DMS 273 (cell line): ENCODE measurements at regions not wholly inside any gene's neighbourhood (a gene's known extent, or its start where the extent isn't known, plus 50 kb on each side); places are given as distances from the start of the nearest gene placed in this dataset.
"Not testable (repeated sequence)": the region's sequence is repeated elsewhere in the genome, so short reads cannot be mapped to it uniquely, and the experiment has no call there.

Source experiments
- DNase-seq: peaks from one replicate; lab custom pipeline; 2025; ENCODE audit not compliant: unreplicated experiment; lab: John Stamatoyannopoulos, UW

DNA sequence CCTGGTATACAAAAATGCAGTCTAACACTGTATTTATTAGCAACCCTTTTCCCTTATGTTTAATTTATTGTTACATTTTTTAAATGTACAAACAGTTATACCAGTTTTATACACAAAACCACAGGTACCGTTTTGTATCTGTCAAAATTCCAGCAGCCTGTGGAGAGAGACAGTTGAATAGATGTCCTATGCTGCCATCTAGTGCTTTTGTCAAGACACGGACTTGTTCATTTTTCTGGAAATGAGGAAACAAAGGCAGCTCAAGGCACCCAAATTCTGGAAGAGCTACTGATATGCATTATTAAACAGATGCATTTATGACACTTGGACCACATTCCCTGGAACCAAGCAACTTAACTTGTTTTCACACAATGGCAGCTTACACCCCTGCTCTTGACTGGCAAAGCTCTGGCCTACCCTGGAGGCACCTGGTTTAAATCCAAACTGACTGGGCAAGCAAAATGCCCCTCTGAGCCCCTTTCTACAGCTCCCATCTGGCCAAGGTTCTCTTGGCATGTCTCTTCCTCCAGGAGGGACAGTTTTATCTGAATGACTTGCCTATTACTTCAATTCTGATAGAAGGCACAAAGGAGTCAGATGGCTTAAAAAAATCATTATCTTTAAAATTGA lies 286.9 kb upstream of the PRKD1 start:
- DNase-seq, result peak; percentile 78

DNA sequence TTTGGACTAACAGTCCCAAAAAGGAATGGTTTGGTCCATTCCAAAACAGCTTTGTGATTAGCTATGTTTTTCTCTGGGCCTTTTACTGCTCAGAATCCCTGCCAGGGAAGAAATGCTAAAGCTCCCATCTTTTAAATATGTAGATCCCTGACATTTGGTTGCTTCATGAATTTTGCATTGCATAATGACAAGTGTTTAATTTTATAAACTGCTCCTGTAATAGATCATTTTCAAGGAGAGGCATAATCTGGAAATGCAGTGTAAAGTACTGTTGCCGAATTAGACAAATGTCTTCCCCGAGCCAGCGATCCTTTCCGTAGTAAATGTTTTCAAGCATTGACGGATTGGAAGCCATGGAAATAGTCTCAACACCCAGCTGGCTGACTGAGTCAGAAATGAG lies 291.3 kb upstream of the PRKD1 start:
- DNase-seq, result no peak

DNA sequence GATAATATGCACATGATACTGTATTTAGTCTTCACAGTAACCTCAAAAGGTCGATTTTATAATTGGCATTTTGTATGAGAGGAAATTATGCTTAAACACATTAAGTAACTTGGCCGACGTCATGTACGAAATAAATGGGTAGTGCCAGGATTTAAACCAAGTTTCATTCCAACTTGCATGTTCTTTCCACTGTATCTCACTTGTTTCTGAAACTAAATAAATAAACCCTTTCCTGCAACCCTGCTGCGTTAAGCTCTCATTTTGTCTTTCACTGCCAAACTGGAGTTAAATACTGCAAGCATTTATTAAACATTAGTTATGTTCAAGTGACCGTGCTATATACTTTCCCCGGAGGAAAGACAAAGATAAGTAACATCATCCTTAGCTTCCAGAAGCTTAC lies 293.9 kb upstream of the PRKD1 start:
- no peak for DNase-seq

- peak; percentile 60 for DNase-seq
Measured at GRCh38 chr14:30223385-30223785, 295.7 kb upstream of the PRKD1 start.

DNA sequence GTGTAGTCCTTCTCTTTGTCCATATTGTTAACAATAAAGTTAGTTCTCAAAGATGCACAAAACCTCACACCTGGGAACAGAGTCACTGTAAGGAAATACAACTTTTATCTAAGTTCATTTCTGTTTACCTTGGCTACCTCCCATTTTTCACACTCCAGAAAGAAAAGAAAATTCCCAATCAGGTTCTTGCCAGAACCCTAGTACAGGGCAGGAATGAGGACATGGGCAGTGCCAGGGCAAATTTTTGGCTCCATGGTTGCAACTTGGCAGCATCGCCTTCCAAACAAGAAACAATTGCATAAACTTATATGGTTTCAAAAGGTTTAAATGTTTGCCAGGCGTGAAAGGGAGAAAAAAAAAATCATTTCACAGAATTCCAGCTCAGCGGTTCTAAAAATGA lies 296.3 kb upstream of the PRKD1 start:
- no peak for DNase-seq

- DNase-seq, result no peak
Measured at GRCh38 chr14:30225176-30225575, 297.5 kb upstream of the PRKD1 start.

GRCh38 chr14:30227436-30227835 lies 299.8 kb upstream of the PRKD1 start:
- no peak for DNase-seq

DNA sequence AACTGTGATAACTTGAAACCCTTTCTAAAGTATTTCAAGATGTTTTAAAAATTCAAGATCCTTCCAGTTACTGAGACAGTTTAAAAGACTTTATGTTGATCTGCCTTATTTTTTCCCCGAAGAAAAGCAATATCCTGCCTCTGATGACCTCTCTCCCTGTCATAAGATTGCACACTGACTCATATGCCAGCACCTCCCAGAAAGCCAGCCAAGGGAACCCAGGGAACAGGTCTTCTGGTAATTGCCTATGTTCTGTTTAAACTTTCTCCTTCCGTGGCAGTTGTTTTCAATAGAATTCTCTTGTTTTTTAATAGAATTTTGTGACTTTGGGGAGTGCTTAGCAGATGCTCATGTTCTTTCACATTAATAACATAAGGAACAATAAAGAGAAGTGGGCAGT lies 300.2 kb upstream of the PRKD1 start:
- DNase-seq, result no peak

DNA sequence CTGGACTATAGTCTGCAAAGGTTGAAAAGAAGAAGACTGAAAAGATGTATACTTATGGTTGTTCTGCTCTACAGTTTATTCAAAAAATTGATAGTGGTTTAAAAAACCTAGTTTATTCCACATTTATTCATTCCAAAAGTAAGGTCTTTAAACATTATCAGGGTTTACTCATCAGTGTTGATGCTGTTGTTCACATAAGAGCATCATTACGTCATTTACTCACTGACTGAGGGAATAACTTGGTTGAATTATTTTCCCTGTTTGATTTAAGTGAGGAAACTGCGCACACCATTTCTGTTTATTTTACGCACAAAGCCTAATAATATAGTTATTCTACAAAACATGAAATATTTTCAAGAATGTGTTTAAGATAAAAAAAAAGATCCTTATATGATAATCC lies 303.1 kb upstream of the PRKD1 start:
- no peak for DNase-seq

- DNase-seq, result no peak
Measured at GRCh38 chr14:30234966-30235365, 307.3 kb upstream of the PRKD1 start.

DNA sequence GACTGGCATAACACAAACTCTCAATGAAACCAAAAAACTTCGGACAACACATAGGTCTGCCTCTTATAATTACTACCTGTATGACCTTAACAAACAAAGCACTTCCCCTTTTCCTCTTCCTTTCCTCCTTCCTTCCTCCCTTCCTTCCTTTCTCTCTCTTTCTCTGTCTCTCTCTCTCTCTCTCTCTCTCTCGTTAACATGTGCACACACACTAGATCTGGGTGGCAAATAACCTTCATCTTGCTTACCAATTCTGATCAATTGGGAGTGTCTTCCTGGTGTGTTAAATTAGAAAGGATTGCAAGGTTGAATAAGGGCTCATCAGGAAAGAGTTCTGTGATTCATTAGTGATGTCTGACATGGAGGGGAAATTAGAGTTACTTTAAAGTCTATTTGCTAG lies 307.8 kb upstream of the PRKD1 start:
- no peak for DNase-seq

DNA sequence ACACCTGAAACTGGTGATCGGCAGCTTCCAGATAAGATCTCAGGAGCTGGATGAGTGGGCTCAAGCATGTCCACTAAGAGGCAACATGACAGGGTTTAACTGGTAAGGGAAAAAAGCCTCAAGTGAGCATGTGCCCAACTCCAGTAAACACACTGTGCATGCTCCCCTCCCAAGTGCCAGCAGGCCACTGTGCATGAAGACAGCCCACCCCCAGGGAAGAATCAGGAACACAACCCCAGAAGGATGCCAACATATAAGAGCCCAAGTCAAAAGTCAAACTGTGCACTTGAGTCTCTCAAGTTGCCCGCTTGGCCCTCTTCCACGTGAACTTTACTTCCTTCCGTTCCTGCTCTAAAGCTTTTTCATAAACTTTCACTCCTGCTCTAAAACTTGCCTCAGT lies 311.3 kb upstream of the PRKD1 start:
- DNase-seq, result no peak

DNA sequence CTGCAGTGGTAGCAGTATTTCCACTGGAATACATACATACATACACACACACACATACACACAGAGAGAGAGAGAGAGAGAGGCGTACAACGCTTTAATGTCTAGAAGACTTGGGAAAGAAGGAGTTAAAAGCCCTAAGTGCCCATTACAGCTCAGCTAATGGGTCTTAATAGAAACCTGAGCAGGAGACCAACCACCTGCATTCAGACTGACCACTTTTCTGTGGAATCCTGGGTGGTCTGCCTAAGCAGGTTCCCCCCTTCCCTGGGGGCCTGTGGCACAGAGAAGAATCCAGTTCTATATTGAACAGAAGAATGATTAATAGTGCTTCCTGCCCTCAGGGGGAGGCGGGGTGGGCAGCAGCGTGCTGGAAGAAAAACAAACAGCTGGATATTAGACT lies 312.4 kb upstream of the PRKD1 start:
- DNase-seq, result no peak

- no peak for DNase-seq
Measured at GRCh38 chr14:30240685-30241084, 313.0 kb upstream of the PRKD1 start.

GRCh38 chr14:30242744-30243143 lies 315.1 kb upstream of the PRKD1 start:
- DNase-seq, result no peak

- no peak for DNase-seq
Measured at GRCh38 chr14:30243207-30243606, 315.6 kb upstream of the PRKD1 start.

DNA sequence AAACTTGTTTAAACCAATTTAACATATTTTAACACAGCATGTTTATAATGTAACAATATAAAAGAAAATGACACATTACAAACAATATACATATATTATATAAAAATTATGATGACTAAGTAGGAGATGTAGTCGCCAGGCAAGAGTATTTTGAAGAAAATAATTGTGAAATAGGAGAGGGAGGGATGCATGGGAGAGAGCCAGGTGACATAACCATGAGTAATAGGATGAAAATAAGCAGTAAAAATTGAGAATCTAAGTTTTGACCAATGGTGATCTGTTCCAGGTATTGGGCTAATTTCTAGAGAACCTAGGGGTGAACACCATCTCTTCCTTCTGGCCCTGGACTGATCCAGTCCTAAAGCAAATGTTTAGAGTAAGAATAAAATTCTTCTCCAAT lies 315.2 kb upstream of the G2E3 start:
- DNase-seq, result no peak

DNA sequence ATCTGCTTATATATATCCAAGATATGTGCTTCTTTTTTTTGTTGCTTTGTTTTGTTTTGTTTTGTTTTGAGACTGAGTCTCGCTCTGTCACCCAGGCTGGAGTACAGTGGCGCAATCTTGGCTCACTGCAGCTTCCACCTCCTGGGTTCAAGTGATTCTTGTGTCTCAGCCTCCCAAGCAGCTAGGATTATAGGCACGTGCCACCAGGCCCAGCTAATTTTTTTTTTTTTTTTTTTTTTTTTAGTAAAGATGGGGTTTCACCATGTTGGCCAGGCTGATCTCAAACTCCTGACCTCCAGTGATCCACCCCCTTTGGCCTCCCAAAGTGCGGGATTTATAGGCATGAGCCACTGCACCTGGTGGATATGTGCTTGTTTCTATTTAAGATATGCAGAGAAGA lies 314.6 kb upstream of the G2E3 start:
- not testable (repeated sequence) for DNase-seq

DNA sequence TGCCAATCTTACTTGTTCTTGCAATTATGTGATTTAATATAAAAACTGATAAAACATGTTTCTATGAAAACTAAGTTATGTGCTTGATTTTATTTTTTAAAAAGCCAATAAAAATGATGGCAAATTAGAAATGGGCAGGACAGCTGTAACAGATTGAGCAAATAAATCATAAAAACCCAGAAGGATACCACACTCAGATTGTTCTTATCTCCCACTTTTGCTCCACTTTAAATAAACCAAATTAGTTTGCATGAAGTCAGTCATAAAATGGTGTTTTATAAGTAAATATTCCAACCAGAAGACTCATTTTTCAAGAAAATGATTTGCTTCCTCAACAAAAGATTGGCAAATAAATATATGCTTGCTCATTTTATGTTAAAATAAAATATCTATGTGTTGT lies 307.9 kb upstream of the G2E3 start:
- DNase-seq, result no peak

GRCh38 chr14:30251557-30252100 lies 307.3 kb upstream of the G2E3 start:
- no peak for DNase-seq

- DNase-seq, result no peak
Measured at GRCh38 chr14:30252151-30252550, 306.8 kb upstream of the G2E3 start.

- DNase-seq, result no peak
Measured at GRCh38 chr14:30252783-30253674, 305.9 kb upstream of the G2E3 start.
